Gastroesophageal sphincter (tissue), 4 donors: ENCODE measurements at regions not wholly inside any gene's neighbourhood (a gene's known extent, or its start where the extent isn't known, plus 50 kb on each side); places are given as distances from the start of the nearest gene placed in this dataset.
A peak's percentile ranks its signal among the peaks of the same experiment; 100 is the strongest.

Source experiments
- ATAC-seq: fragments of 150-250 bp; one replicate; pipeline ENCODE4 v1.9.1; 2016; ENCODE audit warnings: mild to moderate bottlenecking, moderate library complexity
- H3K27ac ChIP-seq, 4 donors: fragments of 200-600 bp; sonication (generic) in 3 of 4; 1 replicate in 3 of 4; 2 replicates in 1 of 4; pipeline ENCODE4 v1.5.1; 2016 to 2019
- H3K27me3 ChIP-seq: fragments of 200-600 bp; sonication (generic); one replicate; pipeline ENCODE4 v1.5.1; 2019
- H3K36me3 ChIP-seq, 2 donors: fragments of 200-600 bp; sonication (generic); one replicate each; pipeline ENCODE4 v1.5.1; 2019; ENCODE audit warnings: control low read depth in 1 of 2
- H3K4me1 ChIP-seq, 3 donors: fragments of 200-600 bp; sonication (generic); 1 replicate in 2 of 3; 2 replicates in 1 of 3; pipeline ENCODE4 v1.5.1; 2016 to 2019; ENCODE audit warnings: control low read depth in 2 of 3
- H3K4me3 ChIP-seq, 2 donors: fragments of 200-600 bp; sonication (generic); one replicate each; pipeline ENCODE4 v1.5.1; 2019; ENCODE audit warnings: mild to moderate bottlenecking in 1 of 2, moderate library complexity in 1 of 2
- H3K9me3 ChIP-seq, 3 donors: fragments of 200-600 bp; sonication (generic); one replicate each; pipeline ENCODE4 v1.5.1; 2017 to 2019; ENCODE audit warnings: control low read depth in 2 of 3
- CTCF ChIP-seq, 4 experiments: fragments of 200-600 bp in 2 of 4; fragments of 450-650 bp in 2 of 4; sonication (generic) in 1 of 4; IDR thresholded peaks; one replicate each; pipeline ENCODE4 v1.5.1; 2017 to 2019; ENCODE audit warnings: antibody characterized with exemption in 4 of 4, mild to moderate bottlenecking in 2 of 4, moderate library complexity in 2 of 4
- EP300 ChIP-seq: sonication (generic); formaldehyde crosslinking; IDR thresholded peaks from one replicate; pipeline ENCODE4 v1.6.1; 2017; ENCODE audit warnings: antibody characterized with exemption, mild to moderate bottlenecking
- POLR2A ChIP-seq, 2 donors: fragments of 450-650 bp; IDR thresholded peaks; one replicate each; pipeline ENCODE4 v1.6.1; 2017; ENCODE audit warnings: antibody characterized with exemption in 2 of 2, mild to moderate bottlenecking in 2 of 2, moderate library complexity in 1 of 2
- POLR2AphosphoS5 ChIP-seq: sonication (generic); formaldehyde crosslinking; IDR thresholded peaks from one replicate; pipeline ENCODE4 v1.6.1; 2017; ENCODE audit warnings: antibody characterized with exemption
- WGBS, 2 donors: methylation state at CpG; one replicate each; pipeline ENCODE4 v1.1.5; 2018; ENCODE audit warnings: low coverage in 1 of 2; 5-methylcytosine and 5-hydroxymethylcytosine counted together

GRCh38 chr10:107834706-107835105 is 670.2 kb upstream of the SORCS1 start:
- H3K9me3 ChIP-seq = no peaks in the 10 kb centered on the region
- no peaks in the 10 kb centered on the region for H3K36me3 ChIP-seq
- TF ChIP-seq CTCF (IDR thresholded peaks at IDR 0.05) (no peak), POLR2AphosphoS5 (no peak), POLR2A (IDR thresholded peaks at IDR 0.05) (no peak), EP300 (no peak)
- WGBS, 2 donors = 80 to 83% methylated on average over 1 of the region's 1 CpG
- no peaks in the 10 kb centered on the region for H3K27me3 ChIP-seq
- no peaks in the 10 kb centered on the region for H3K4me1 ChIP-seq
- no peak overlapping the region for H3K4me3 ChIP-seq
- ATAC-seq = no peak
- no peak overlapping the region for H3K27ac ChIP-seq

- Histone ChIP-seq H3K27ac (no peak overlapping the region), H3K4me1 (no peaks in the 10 kb centered on the region), H3K36me3 (no peaks in the 10 kb centered on the region), H3K27me3 (no peaks in the 10 kb centered on the region), H3K4me3 (no peak overlapping the region), H3K9me3 (no peaks in the 10 kb centered on the region)
- no peak for ATAC-seq
- WGBS, 2 donors = 45 to 93% methylated on average over 2 of the region's 2 CpGs
- TF ChIP-seq POLR2AphosphoS5 = no peak
- TF ChIP-seq POLR2A (IDR thresholded peaks at IDR 0.05) = no peak
- TF ChIP-seq EP300 = no peak
These were observed 667.3 kb upstream of the SORCS1 start for GRCh38 chr10:107831772-107832171.

GRCh38 chr10:107829161-107829560 is 664.7 kb upstream of the SORCS1 start:
- no peaks in the 10 kb centered on the region for H3K36me3 ChIP-seq
- TF ChIP-seq CTCF (IDR thresholded peaks at IDR 0.05) (no peak), POLR2A (IDR thresholded peaks at IDR 0.05) (no peak), POLR2AphosphoS5 (no peak), EP300 (no peak)
- no peaks in the 10 kb centered on the region for H3K9me3 ChIP-seq
- H3K27ac ChIP-seq = no peak overlapping the region
- ATAC-seq = no peak
- no peaks in the 10 kb centered on the region for H3K27me3 ChIP-seq
- H3K4me1 ChIP-seq = no peaks in the 10 kb centered on the region
- no peak overlapping the region for H3K4me3 ChIP-seq
- 30 to 55% methylated on average over 1 to 3 of the region's 3 CpGs for WGBS, 2 donors

GRCh38 chr10:107826171-107826570 is 661.7 kb upstream of the SORCS1 start:
- H3K27ac ChIP-seq = no peak overlapping the region
- H3K4me3 ChIP-seq = no peak overlapping the region
- no peaks in the 10 kb centered on the region for H3K9me3 ChIP-seq
- H3K4me1 ChIP-seq = no peaks in the 10 kb centered on the region
- no peaks in the 10 kb centered on the region for H3K36me3 ChIP-seq
- ATAC-seq = no peak
- no peaks in the 10 kb centered on the region for H3K27me3 ChIP-seq
- 55 to 77% methylated on average over 4 of the region's 4 CpGs for WGBS, 2 donors
- no peak for TF ChIP-seq POLR2A (IDR thresholded peaks at IDR 0.05)

GRCh38 chr10:107814865-107815487 is 650.5 kb upstream of the SORCS1 start:
- no peaks in the 10 kb centered on the region for H3K36me3 ChIP-seq
- no peaks in the 10 kb centered on the region for H3K9me3 ChIP-seq
- peak; percentile 39 for ATAC-seq
- H3K27ac ChIP-seq = no peak overlapping the region
- H3K4me3 ChIP-seq = no peak overlapping the region
- H3K4me1 ChIP-seq = no peaks in the 10 kb centered on the region
- TF ChIP-seq EP300 (no peak), CTCF (IDR thresholded peaks at IDR 0.05) (peak in 3 of 4 experiments; percentile 18 to 55 (median 37)), POLR2A (IDR thresholded peaks at IDR 0.05) (no peak)
- 32 to 37% methylated on average over 4 to 6 of the region's 6 CpGs for WGBS, 2 donors
- H3K27me3 ChIP-seq = no peaks in the 10 kb centered on the region

GRCh38 chr10:107813451-107814162 is 649.1 kb upstream of the SORCS1 start:
- TF ChIP-seq POLR2A (IDR thresholded peaks at IDR 0.05) = no peak
- TF ChIP-seq POLR2AphosphoS5 = no peak
- TF ChIP-seq CTCF (IDR thresholded peaks at IDR 0.05) = no peak
- TF ChIP-seq EP300 = no peak
- Histone ChIP-seq H3K27me3 (no peaks in the 10 kb centered on the region), H3K36me3 (no peaks in the 10 kb centered on the region), H3K4me3 (no peak overlapping the region), H3K4me1 (no peaks in the 10 kb centered on the region), H3K27ac (no peak overlapping the region), H3K9me3 (no peaks in the 10 kb centered on the region)
- no peak for ATAC-seq
- WGBS, 2 donors = 78 to 85% methylated on average over 8 of the region's 8 CpGs
